Peyer's patch (tissue), 4 donors: ENCODE measurements at regions not wholly inside any gene's neighbourhood (a gene's known extent, or its start where the extent isn't known, plus 50 kb on each side); places are given as distances from the start of the nearest gene placed in this dataset.

ENCODE experiments used
- CTCF ChIP-seq, 6 experiments: fragments of 450-650 bp in 4 of 6; fragments of 200-600 bp in 2 of 6; sonication (generic) in 1 of 6; IDR thresholded peaks; one replicate each; pipeline ENCODE4 v1.5.1; 2017 to 2019; ENCODE audit warnings: antibody characterized with exemption in 6 of 6, mild to moderate bottlenecking in 3 of 6, moderate library complexity in 1 of 6
- POLR2A ChIP-seq, 2 donors: fragments of 450-650 bp; IDR thresholded peaks; one replicate each; pipeline ENCODE4 v1.5.1; 2017; ENCODE audit warnings: antibody characterized with exemption in 2 of 2, mild to moderate bottlenecking in 2 of 2, moderate library complexity in 2 of 2

- no peak for TF ChIP-seq POLR2A (IDR thresholded peaks at IDR 0.05)
- peak in 3 of 6 experiments; percentile 26 to 30 (median 28) for TF ChIP-seq CTCF (IDR thresholded peaks at IDR 0.05)
These were observed 57.0 kb upstream of the LRAT start for GRCh38 chr4:154686838-154687237.
